ENCODE measurements at regions not wholly inside any gene's neighbourhood (a gene's known extent, or its start where the extent isn't known, plus 50 kb on each side); places are given as distances from the start of the nearest gene placed in this dataset.

DNA sequence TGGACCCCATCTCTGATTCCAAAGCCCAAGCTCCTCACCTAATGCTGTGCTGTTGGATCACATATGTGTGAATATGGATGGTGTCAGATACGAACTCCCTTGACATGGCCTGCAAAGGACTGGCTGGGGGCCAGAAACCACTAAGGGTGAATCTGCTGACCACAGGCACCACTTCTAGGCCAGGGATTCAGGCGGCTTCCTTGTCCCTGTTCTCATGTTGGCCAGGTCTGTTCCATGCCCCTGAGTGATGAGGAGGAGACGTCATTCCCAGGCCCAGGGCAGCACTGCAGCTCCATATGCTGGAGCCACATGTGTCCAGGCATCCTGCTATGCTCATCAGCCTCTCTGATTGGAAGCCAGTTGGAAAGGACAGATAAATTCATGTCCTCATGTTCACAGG, 130.0 kb upstream of the BDNF start:
- ChIA-PET SMC1A (ENCODE audit: uncharacterized antibody, unreplicated experiment) (no interaction called here), POLR2A (no interaction called here), CTCF (no interaction called here), RAD21 (ENCODE audit: unreplicated experiment) (no interaction called here)
- Histone ChIP-seq H3K9me3 (replicated peaks; ENCODE audit: control insufficient read depth, insufficient read depth, low read length) (no peaks in the 10 kb centered on the region; the same call in 2 of the 3 replicates), H4K20me1 (ENCODE audit: control insufficient read depth, insufficient read depth) (no peaks in the 10 kb centered on the region), H2AFZ (ENCODE audit: control insufficient read depth, low read depth, low read length) (no peak overlapping the region), H3K27ac (ENCODE audit: control insufficient read depth, insufficient read depth) (no peak overlapping the region), H3K9ac (ENCODE audit: control insufficient read depth, insufficient read depth, low read length) (no peak overlapping the region), H3K36me3 (ENCODE audit: control insufficient read depth in 2 of 2, insufficient read depth in 2 of 2, low read length in 1 of 2) (no peaks in the 10 kb centered on the region), H3K4me1 (ENCODE audit: control insufficient read depth, insufficient read depth, low read length) (no peaks in the 10 kb centered on the region), H3K27me3 (replicated peaks in 1 of 2; ENCODE audit: control insufficient read depth in 2 of 2, insufficient read depth in 2 of 2, low read length in 1 of 2) (no peaks in the 10 kb centered on the region), H3K4me2 (ENCODE audit: control insufficient read depth, insufficient read depth) (no peak overlapping the region), H3K79me2 (ENCODE audit: control insufficient read depth, insufficient read depth, low read length) (no peaks in the 10 kb centered on the region), H3K4me3 (no peak overlapping the region)
- ATAC-seq (no peak), FAIRE-seq (no peak), DNase-seq (ENCODE audit: low read depth, low spot score) (no peak)
- 2% methylated on average over 3 of the region's 3 CpGs for WGBS (ENCODE audit: insufficient coverage, insufficient replicate concordance, low lambda C conversion rate, missing lambda C conversion rate)
- no peak for TF ChIP-seq RCOR1 (conservative IDR thresholded peaks at IDR 0.05; ENCODE audit: low read depth, low read length)
- TF ChIP-seq ZBTB4 (CRISPR knock-in tag; IDR thresholded peaks at IDR 0.05): no peak
- TF ChIP-seq HDAC2 (IDR thresholded peaks at IDR 0.05): no peak
- no peak for TF ChIP-seq LARP7 (IDR thresholded peaks at IDR 0.05)
- TF ChIP-seq STAT1 (conservative IDR thresholded peaks at IDR 0.05): no peak
- TF ChIP-seq, protein P1, sequence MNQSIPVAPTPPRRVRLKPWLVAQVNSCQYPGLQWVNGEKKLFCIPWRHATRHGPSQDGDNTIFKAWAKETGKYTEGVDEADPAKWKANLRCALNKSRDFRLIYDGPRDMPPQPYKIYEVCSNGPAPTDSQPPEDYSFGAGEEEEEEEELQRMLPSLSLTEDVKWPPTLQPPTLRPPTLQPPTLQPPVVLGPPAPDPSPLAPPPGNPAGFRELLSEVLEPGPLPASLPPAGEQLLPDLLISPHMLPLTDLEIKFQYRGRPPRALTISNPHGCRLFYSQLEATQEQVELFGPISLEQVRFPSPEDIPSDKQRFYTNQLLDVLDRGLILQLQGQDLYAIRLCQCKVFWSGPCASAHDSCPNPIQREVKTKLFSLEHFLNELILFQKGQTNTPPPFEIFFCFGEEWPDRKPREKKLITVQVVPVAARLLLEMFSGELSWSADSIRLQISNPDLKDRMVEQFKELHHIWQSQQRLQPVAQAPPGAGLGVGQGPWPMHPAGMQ (IDR thresholded peaks at IDR 0.05; ENCODE audit: borderline replicate concordance): no peak
- no peak for TF ChIP-seq MTA3 (IDR thresholded peaks at IDR 0.05; ENCODE audit: borderline replicate concordance, low read length)
- no peak for TF ChIP-seq STAT3 (IDR thresholded peaks at IDR 0.05; ENCODE audit: low read depth, low read length)
- no peak for TF ChIP-seq NBN (IDR thresholded peaks at IDR 0.05)
- no peak for TF ChIP-seq BACH1 (IDR thresholded peaks at IDR 0.05; ENCODE audit: borderline replicate concordance)
- no peak for TF ChIP-seq EGR1 (IDR thresholded peaks at IDR 0.05; ENCODE audit: borderline replicate concordance in 1 of 2, low read depth in 2 of 2, low read length in 2 of 2)
- no peak for TF ChIP-seq EZH2 (IDR thresholded peaks at IDR 0.05; ENCODE audit: borderline replicate concordance, control insufficient read depth, low read depth, low read length)
- BruUV-seq (replicated peaks): no TSS peak
- intact Hi-C loops (cut with micrococcal nuclease; ENCODE audit: unreplicated experiment): loop anchor here (5.0 kb wide), 2 partner anchors 33 to 48 kb away; no protein-coding TSS in a partner anchor
- in situ Hi-C loops (cut with MboI): no loop called here
